Calu3 (cell line): ENCODE measurements at regions not wholly inside any gene's neighbourhood (a gene's known extent, or its start where the extent isn't known, plus 50 kb on each side); places are given as distances from the start of the nearest gene placed in this dataset.

Source experiments
- BruUV-seq: library from RNA; stranded (reverse); fragments of 400-500 nt; replicated peaks from 2 replicates; lab custom pipeline; 2021; lab: Mats Ljungman, UMichigan
- CTCF ChIA-PET: fragments of 300-600 bp; sonication (Branson Sonifier 250); formaldehyde crosslinking; loops from one replicate; lab custom pipeline; 2022; ENCODE audit warnings: antibody characterized with exemption; lab: Charles Lee
- DNase-seq: peaks from one replicate; pipeline ENCODE4 v3.0.0; 2022
- H3K27ac Mint-ChIP-seq: one replicate; pipeline ENCODE4 v1.8.0; 2022; ENCODE audit warnings: mixed read lengths; ENCODE audit not compliant: unreplicated experiment
- H3K27me3 Mint-ChIP-seq: one replicate; pipeline ENCODE4 v1.8.0; 2022; ENCODE audit warnings: mixed read lengths; ENCODE audit not compliant: unreplicated experiment
- H3K36me3 Mint-ChIP-seq: one replicate; pipeline ENCODE4 v1.8.0; 2022; ENCODE audit warnings: mild to moderate bottlenecking, moderate library complexity, mixed read lengths; ENCODE audit not compliant: insufficient read depth, unreplicated experiment
- H3K4me1 Mint-ChIP-seq: one replicate; pipeline ENCODE4 v1.8.0; 2022; ENCODE audit warnings: mild to moderate bottlenecking, low read depth, mixed read lengths; ENCODE audit not compliant: unreplicated experiment
- H3K4me3 Mint-ChIP-seq: one replicate; pipeline ENCODE4 v1.8.0; 2022; ENCODE audit warnings: mild to moderate bottlenecking, low read depth, moderate library complexity, mixed read lengths; ENCODE audit not compliant: unreplicated experiment
- H3K9me3 Mint-ChIP-seq: one replicate; pipeline ENCODE4 v1.8.0; 2022; ENCODE audit warnings: low read depth, mixed read lengths; ENCODE audit not compliant: unreplicated experiment
- intact Hi-C: fragments of 100-400 bp; cut with micrococcal nuclease; formaldehyde crosslinking; loops from one replicate; pipeline ENCODE4 v1.10.0; 2022; ENCODE audit not compliant: unreplicated experiment
- TF ChIP-seq, protein P1 (sequence below): fragments of 200-600 bp; IDR thresholded peaks from one replicate; pipeline ENCODE4 v1.8.0; 2022; ENCODE audit warnings: antibody characterized with exemption; ENCODE audit not compliant: unreplicated experiment

DNA sequence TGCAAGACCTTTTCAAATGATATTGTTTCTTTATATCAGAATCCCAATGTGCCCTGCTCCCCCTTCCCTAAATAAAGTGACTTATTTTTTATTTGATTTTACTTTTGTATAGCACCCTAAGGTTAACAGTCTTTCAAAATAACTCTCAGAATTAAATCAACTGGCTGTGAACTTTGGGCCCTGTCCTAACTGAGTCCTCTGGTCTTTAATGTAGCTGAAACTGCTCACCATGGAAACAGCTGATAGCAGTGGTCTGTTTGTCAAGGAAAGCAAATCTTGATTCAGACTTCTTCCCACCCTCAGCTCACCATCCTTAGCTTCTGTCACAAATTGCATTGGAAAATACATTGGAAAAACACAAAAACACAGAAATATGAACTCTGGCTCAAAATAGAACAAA lies 105.2 kb upstream of the PRPS1L1 start:
- H3K4me1 Mint-ChIP-seq: peaks cover 11% of the 10 kb centered on the region
- H3K36me3 Mint-ChIP-seq: no peaks in the 10 kb centered on the region
- intact Hi-C loops: no loop called here
- H3K4me3 Mint-ChIP-seq: no peak overlapping the region
- no peak overlapping the region for H3K27ac Mint-ChIP-seq
- no peaks in the 10 kb centered on the region for H3K9me3 Mint-ChIP-seq
- BruUV-seq: no TSS peak
- H3K27me3 Mint-ChIP-seq: no peaks in the 10 kb centered on the region
- TF ChIP-seq, protein P1, sequence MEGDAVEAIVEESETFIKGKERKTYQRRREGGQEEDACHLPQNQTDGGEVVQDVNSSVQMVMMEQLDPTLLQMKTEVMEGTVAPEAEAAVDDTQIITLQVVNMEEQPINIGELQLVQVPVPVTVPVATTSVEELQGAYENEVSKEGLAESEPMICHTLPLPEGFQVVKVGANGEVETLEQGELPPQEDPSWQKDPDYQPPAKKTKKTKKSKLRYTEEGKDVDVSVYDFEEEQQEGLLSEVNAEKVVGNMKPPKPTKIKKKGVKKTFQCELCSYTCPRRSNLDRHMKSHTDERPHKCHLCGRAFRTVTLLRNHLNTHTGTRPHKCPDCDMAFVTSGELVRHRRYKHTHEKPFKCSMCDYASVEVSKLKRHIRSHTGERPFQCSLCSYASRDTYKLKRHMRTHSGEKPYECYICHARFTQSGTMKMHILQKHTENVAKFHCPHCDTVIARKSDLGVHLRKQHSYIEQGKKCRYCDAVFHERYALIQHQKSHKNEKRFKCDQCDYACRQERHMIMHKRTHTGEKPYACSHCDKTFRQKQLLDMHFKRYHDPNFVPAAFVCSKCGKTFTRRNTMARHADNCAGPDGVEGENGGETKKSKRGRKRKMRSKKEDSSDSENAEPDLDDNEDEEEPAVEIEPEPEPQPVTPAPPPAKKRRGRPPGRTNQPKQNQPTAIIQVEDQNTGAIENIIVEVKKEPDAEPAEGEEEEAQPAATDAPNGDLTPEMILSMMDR: no peak
- DNase-seq: no peak
- CTCF ChIA-PET: no interaction called here

DNA sequence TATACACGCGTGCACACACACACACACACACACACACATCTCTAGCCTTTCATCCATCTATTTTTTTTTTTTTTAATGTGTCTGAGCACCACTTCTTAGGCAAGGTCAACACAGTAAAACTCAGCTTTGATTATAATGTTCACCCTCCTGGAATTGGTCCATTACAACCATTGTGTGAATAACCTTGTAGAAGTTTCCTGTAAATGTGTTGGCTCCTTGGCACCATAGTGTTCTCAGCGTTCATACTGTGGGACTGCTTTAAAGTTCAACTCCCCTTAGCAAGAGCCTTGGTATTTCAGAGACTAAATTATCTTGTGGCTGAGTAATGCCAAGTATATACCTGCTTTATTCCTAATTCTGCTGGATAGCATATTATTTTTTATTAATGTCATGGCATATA lies 106.3 kb upstream of the PRPS1L1 start:
- no peaks in the 10 kb centered on the region for H3K27me3 Mint-ChIP-seq
- TF ChIP-seq, protein P1: no peak
- H3K27ac Mint-ChIP-seq: no peak overlapping the region
- peaks cover 2% of the 10 kb centered on the region for H3K4me1 Mint-ChIP-seq
- no TSS peak for BruUV-seq
- H3K9me3 Mint-ChIP-seq: no peaks in the 10 kb centered on the region
- H3K4me3 Mint-ChIP-seq: no peak overlapping the region
- DNase-seq: no peak
- H3K36me3 Mint-ChIP-seq: no peaks in the 10 kb centered on the region
- intact Hi-C loops: no loop called here
- CTCF ChIA-PET: no interaction called here

- Mint-ChIP-seq H3K9me3 (no peaks in the 10 kb centered on the region), H3K27ac (no peak overlapping the region), H3K4me1 (peaks cover 10% of the 10 kb centered on the region), H3K27me3 (no peaks in the 10 kb centered on the region), H3K4me3 (no peak overlapping the region), H3K36me3 (no peaks in the 10 kb centered on the region)
- DNase-seq: no peak
- CTCF ChIA-PET: interaction anchor here (0.5 kb wide), 1 partner anchor 317 kb away, joined by 3 read pairs; no protein-coding TSS in a partner anchor
- BruUV-seq: no TSS peak
- TF ChIP-seq, protein P1: no peak
- intact Hi-C loops: no loop called here
These were observed 113.3 kb upstream of the PRPS1L1 start for GRCh38 chr7:18140943-18141342.

DNA sequence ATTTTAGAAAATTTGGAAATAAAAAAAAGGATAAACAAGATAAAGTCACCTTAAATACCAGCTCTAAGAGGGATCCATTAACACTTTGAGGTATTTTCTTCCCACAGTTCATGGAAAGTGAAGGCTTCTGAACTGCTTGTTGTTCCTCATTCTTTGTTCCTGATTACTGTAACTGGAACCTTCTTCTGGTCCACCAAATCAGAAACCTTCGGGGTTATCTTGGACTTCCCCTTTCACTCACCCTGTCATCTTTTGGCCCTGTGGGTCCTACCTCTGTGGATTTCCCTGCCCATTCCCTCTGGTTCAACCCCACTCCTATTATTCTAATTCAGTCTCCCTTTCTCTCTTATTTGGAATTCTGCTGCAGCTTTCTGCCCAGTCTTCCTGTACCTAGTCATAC lies 116.5 kb upstream of the PRPS1L1 start:
- H3K9me3 Mint-ChIP-seq: no peaks in the 10 kb centered on the region
- no peak overlapping the region for H3K4me3 Mint-ChIP-seq
- CTCF ChIA-PET: interaction anchor here (0.5 kb wide), 1 partner anchor 34 kb away, joined by 4 read pairs; no protein-coding TSS in a partner anchor
- intact Hi-C loops: no loop called here
- H3K4me1 Mint-ChIP-seq: peaks cover 10% of the 10 kb centered on the region
- H3K36me3 Mint-ChIP-seq: no peaks in the 10 kb centered on the region
- TF ChIP-seq, protein P1: no peak
- BruUV-seq: no TSS peak
- no peak overlapping the region for H3K27ac Mint-ChIP-seq
- no peaks in the 10 kb centered on the region for H3K27me3 Mint-ChIP-seq
- DNase-seq: no peak
